NCI-H748 treated with DMSO at 0.1 percent for 48 hours (cell line): ENCODE measurements at regions not wholly inside any gene's neighbourhood (a gene's known extent, or its start where the extent isn't known, plus 50 kb on each side); places are given as distances from the start of the nearest gene placed in this dataset.

Experiments
- DNase-seq: peaks from one replicate; lab custom pipeline; 2025; lab: John Stamatoyannopoulos, UW

- DNase-seq = no peak
Observed at GRCh38 chr3:25226747-25227146, 201.3 kb upstream of the RARB start.

GRCh38 chr3:25229586-25229985 is 198.5 kb upstream of the RARB start:
- peak; percentile 4 for DNase-seq

- DNase-seq = no peak
Observed at GRCh38 chr3:25235031-25235430, 193.0 kb upstream of the RARB start.

- no peak for DNase-seq
Observed at GRCh38 chr3:25235466-25235865, 192.6 kb upstream of the RARB start.

GRCh38 chr3:25237602-25238001 is 190.5 kb upstream of the RARB start:
- no peak for DNase-seq

- no peak for DNase-seq
Observed at GRCh38 chr3:25239042-25239441, 189.0 kb upstream of the RARB start.

GRCh38 chr3:25246913-25247312 is 181.2 kb upstream of the RARB start:
- DNase-seq = no peak

- DNase-seq = no peak
Observed at GRCh38 chr3:25252291-25252690, 175.8 kb upstream of the RARB start.

- no peak for DNase-seq
Observed at GRCh38 chr3:25257026-25257425, 171.0 kb upstream of the RARB start.

- DNase-seq = no peak
Observed at GRCh38 chr3:25259871-25260270, 168.2 kb upstream of the RARB start.

- no peak for DNase-seq
Observed at GRCh38 chr3:25262322-25262721, 165.7 kb upstream of the RARB start.

- DNase-seq = no peak
Observed at GRCh38 chr3:25265284-25265683, 162.8 kb upstream of the RARB start.

GRCh38 chr3:25266677-25267076 is 161.4 kb upstream of the RARB start:
- no peak for DNase-seq

GRCh38 chr3:25272090-25272489 is 156.0 kb upstream of the RARB start:
- no peak for DNase-seq

GRCh38 chr3:25273582-25274171 is 154.4 kb upstream of the RARB start:
- DNase-seq = no peak

GRCh38 chr3:25277503-25277902 is 150.6 kb upstream of the RARB start:
- DNase-seq = no peak

GRCh38 chr3:25281041-25281731 is 146.9 kb upstream of the RARB start:
- DNase-seq = peak; percentile 67

- DNase-seq = no peak
Observed at GRCh38 chr3:25281732-25282126, 146.3 kb upstream of the RARB start.

- DNase-seq = no peak
Observed at GRCh38 chr3:25283613-25284012, 144.4 kb upstream of the RARB start.

- no peak for DNase-seq
Observed at GRCh38 chr3:25284249-25284648, 143.8 kb upstream of the RARB start.

GRCh38 chr3:25287291-25287884 is 140.7 kb upstream of the RARB start:
- DNase-seq = no peak

- DNase-seq = no peak
Observed at GRCh38 chr3:25288413-25288812, 139.7 kb upstream of the RARB start.

- DNase-seq = no peak
Observed at GRCh38 chr3:25289156-25289555, 138.9 kb upstream of the RARB start.

- DNase-seq = no peak
Observed at GRCh38 chr3:25289663-25290062, 138.4 kb upstream of the RARB start.
